Stimulated activated CD4-positive, alpha-beta T cell treated with anti-CD3 and anti-CD28 coated beads, Interleukin-12 subunit alpha, Interleukin-12 subunit beta, amount 100 ng/mL, for 24 hours (primary cell): ENCODE measurements at regions not wholly inside any gene's neighbourhood (a gene's known extent, or its start where the extent isn't known, plus 50 kb on each side); places are given as distances from the start of the nearest gene placed in this dataset.
A peak's percentile ranks its signal among the peaks of the same experiment; 100 is the strongest.

Experiments used
- DNase-seq, 2 experiments: peaks; one replicate each; pipeline ENCODE4 v3.0.0-alpha.2; 2020; ENCODE audit warnings: low read depth in 2 of 2

GRCh38 chr2:120674246-120675170, 61.2 kb upstream of the GLI2 start:
- DNase-seq = no peak

- peak in 1 of 2 experiments; percentile 52 for DNase-seq
Observed at GRCh38 chr2:120675460-120676130, 60.1 kb upstream of the GLI2 start.

- DNase-seq = no peak
Observed at GRCh38 chr2:120677221-120677620, 58.4 kb upstream of the GLI2 start.

GRCh38 chr2:120677696-120678247, 57.9 kb upstream of the GLI2 start:
- DNase-seq = no peak

- DNase-seq = no peak
Observed at GRCh38 chr2:120678251-120678650, 57.4 kb upstream of the GLI2 start.

GRCh38 chr2:120678926-120679325, 56.7 kb upstream of the GLI2 start:
- no peak for DNase-seq

- no peak for DNase-seq
Observed at GRCh38 chr2:120679526-120679925, 56.1 kb upstream of the GLI2 start.

- DNase-seq = peak; percentile 47 to 76
Observed at GRCh38 chr2:120680136-120680761, 55.4 kb upstream of the GLI2 start.

- DNase-seq = no peak
Observed at GRCh38 chr2:120681181-120681580, 54.5 kb upstream of the GLI2 start.

GRCh38 chr2:120681696-120682288, 53.9 kb upstream of the GLI2 start:
- no peak for DNase-seq

- no peak for DNase-seq
Observed at GRCh38 chr2:120682654-120683053, 53.0 kb upstream of the GLI2 start.

GRCh38 chr2:120683081-120683480, 52.6 kb upstream of the GLI2 start:
- DNase-seq = no peak

GRCh38 chr2:120683701-120684100, 52.0 kb upstream of the GLI2 start:
- no peak for DNase-seq

- no peak for DNase-seq
Observed at GRCh38 chr2:120684289-120685065, 51.2 kb upstream of the GLI2 start.

GRCh38 chr2:120685066-120685973, 50.3 kb upstream of the GLI2 start:
- DNase-seq = no peak
